GM12878 (cell line): ENCODE measurements at regions not wholly inside any gene's neighbourhood (a gene's known extent, or its start where the extent isn't known, plus 50 kb on each side); places are given as distances from the start of the nearest gene placed in this dataset.

ENCODE experiments used
- ATAC-seq: fragments of 200-7000 bp; cut with Tn5 transposase; 3 replicates; pipeline ENCODE4 v1.9.1; 2020; ENCODE audit warnings: mild to moderate bottlenecking, moderate library complexity
- BruUV-seq: library from RNA; stranded (reverse); fragments of 400-500 nt; replicated peaks from 2 replicates; lab custom pipeline; 2021; lab: Mats Ljungman, UMichigan
- CTCF ChIA-PET: fragments of 300-600 bp; sonication (Branson Sonifier 250); formaldehyde crosslinking; extraction: SDS; loops from one replicate; lab custom pipeline; 2021; ENCODE audit warnings: inconsistent platforms; lab: Yijun Ruan, JAX
- POLR2A ChIA-PET: fragments of 350-600 bp; formaldehyde crosslinking; extraction: SDS; loops from one replicate; lab custom pipeline; 2021; ENCODE audit warnings: inconsistent platforms; lab: Charles Lee
- RAD21 ChIA-PET: fragments of 300-600 bp; sonication (Branson Sonifier 250); formaldehyde crosslinking; loops from one replicate; lab custom pipeline; 2023; ENCODE audit warnings: antibody characterized with exemption; ENCODE audit not compliant: unreplicated experiment; lab: Charles Lee
- SMC1A ChIA-PET: fragments of 300-600 bp; sonication (Branson Sonifier 250); formaldehyde crosslinking; loops from one replicate; lab custom pipeline; 2023; ENCODE audit not compliant: unreplicated experiment, uncharacterized antibody; lab: Charles Lee
- DNase-seq: peaks from one replicate; pipeline ENCODE4 v3.0.0-alpha.2; 2011; ENCODE audit warnings: low read depth, low spot score
- FAIRE-seq: peaks from 3 replicates; lab custom pipeline; 2011; peaks lifted over from hg19 to GRCh38; lab: Jason Lieb, UNC
- H2AFZ ChIP-seq: 2 replicates; pipeline ENCODE4 v1.6.0; 2011; ENCODE audit warnings: low read depth, low read length, control low read depth; ENCODE audit not compliant: control insufficient read depth
- H3K27ac ChIP-seq: 2 replicates; pipeline ENCODE4 v1.5.1; 2011; ENCODE audit warnings: control low read depth; ENCODE audit not compliant: control insufficient read depth, insufficient read depth
- H3K27me3 ChIP-seq, 2 experiments: replicated peaks in 1 of 2; 2 replicates each; pipeline versions ENCODE4 v1.6.0 to v1.6.1; 2011; ENCODE audit warnings: low read length in 1 of 2; ENCODE audit not compliant: control insufficient read depth in 2 of 2, insufficient read depth in 2 of 2
- H3K36me3 ChIP-seq, 2 experiments: 2 replicates each; pipeline ENCODE4 v1.5.1; 2011; ENCODE audit warnings: low read length in 1 of 2; ENCODE audit not compliant: control insufficient read depth in 2 of 2, insufficient read depth in 2 of 2
- H3K4me1 ChIP-seq: 2 replicates; pipeline ENCODE4 v1.6.1; 2011; ENCODE audit warnings: mild to moderate bottlenecking, low read length, moderate library complexity, mixed read lengths; ENCODE audit not compliant: control insufficient read depth, insufficient read depth
- H3K4me2 ChIP-seq: 2 replicates; pipeline ENCODE4 v1.6.0; 2011; ENCODE audit warnings: control low read depth; ENCODE audit not compliant: control insufficient read depth, insufficient read depth
- H3K4me3 ChIP-seq: fragments of 200-600 bp; sonication (generic); 2 replicates; pipeline ENCODE4 v1.5.1; 2016
- H3K79me2 ChIP-seq: 2 replicates; pipeline ENCODE4 v1.6.0; 2011; ENCODE audit warnings: low read length; ENCODE audit not compliant: control insufficient read depth, insufficient read depth
- H3K9ac ChIP-seq: 2 replicates; pipeline ENCODE4 v1.8.0; 2011; ENCODE audit warnings: low read length, control low read depth, mixed read lengths; ENCODE audit not compliant: control insufficient read depth, insufficient read depth
- H3K9me3 ChIP-seq: replicated peaks from 3 replicates; pipeline ENCODE4 v1.5.1; 2011; ENCODE audit warnings: mild to moderate bottlenecking, low read length; ENCODE audit not compliant: control insufficient read depth, insufficient read depth
- H4K20me1 ChIP-seq: 2 replicates; pipeline ENCODE4 v1.6.0; 2011; ENCODE audit not compliant: control insufficient read depth, insufficient read depth
- BACH1 ChIP-seq: fragments of 450-650 bp; IDR thresholded peaks from 2 replicates; pipeline ENCODE4 v1.6.1; 2017; ENCODE audit warnings: mild to moderate bottlenecking, borderline replicate concordance
- CHD1 ChIP-seq: IDR thresholded peaks from 2 replicates; pipeline ENCODE4 v1.6.1; 2012; ENCODE audit warnings: low read depth, low read length, improper control_type of control experiment
- ESRRA ChIP-seq: IDR thresholded peaks from 2 replicates; pipeline ENCODE4 v1.6.1; 2012; ENCODE audit warnings: mild to moderate bottlenecking, low read length, improper control_type of control experiment
- JUNB ChIP-seq: IDR thresholded peaks from 2 replicates; pipeline ENCODE4 v1.6.1; 2016; ENCODE audit warnings: antibody characterized with exemption, mild to moderate bottlenecking
- NR2C1 ChIP-seq: fragments of 450-650 bp; IDR thresholded peaks from 2 replicates; pipeline ENCODE4 v1.6.1; 2017; ENCODE audit warnings: antibody characterized with exemption, mild to moderate bottlenecking, moderate library complexity
- SMAD1 ChIP-seq: fragments of 450-650 bp; IDR thresholded peaks from 2 replicates; pipeline ENCODE4 v1.6.1; 2018; ENCODE audit warnings: mild to moderate bottlenecking, low read depth; ENCODE audit not compliant: partially characterized antibody
- SREBF2 ChIP-seq: IDR thresholded peaks from 2 replicates; pipeline ENCODE4 v1.6.1; 2012; ENCODE audit warnings: mild to moderate bottlenecking, low read length
- ZZZ3 ChIP-seq: IDR thresholded peaks from 2 replicates; pipeline ENCODE4 v1.6.1; 2011; ENCODE audit warnings: low read depth; ENCODE audit not compliant: control insufficient read depth, insufficient read length
- WGBS: methylation state at CpG from one replicate; pipeline ENCODE4 v1.1.6; 2016; ENCODE audit warnings: low lambda C conversion rate; ENCODE audit not compliant: insufficient replicate concordance, insufficient coverage; ENCODE audit errors: missing lambda C conversion rate; 5-methylcytosine and 5-hydroxymethylcytosine counted together
- in situ Hi-C: fragments of 300-500 bp; cut with MboI; formaldehyde crosslinking; loops from 9 replicates; pipeline ENCODE4 v1.14.3; 2018; ENCODE audit warnings: mixed read lengths
- intact Hi-C: fragments of 100-400 bp; cut with micrococcal nuclease; formaldehyde crosslinking; loops from one replicate; pipeline ENCODE4 v1.14.2; 2022; ENCODE audit not compliant: unreplicated experiment
- TF ChIP-seq, protein P1 (sequence below): IDR thresholded peaks from 2 replicates; pipeline ENCODE4 v1.6.1; 2012; ENCODE audit warnings: low read depth, low read length, improper control_type of control experiment
- TF ChIP-seq, protein P2 (sequence below): fragments of 450-650 bp; IDR thresholded peaks from 2 replicates; pipeline ENCODE4 v1.6.1; 2017; ENCODE audit warnings: low read depth, mild to moderate bottlenecking, moderate library complexity
- TF ChIP-seq, protein P3 (sequence below): fragments of 450-650 bp; formaldehyde crosslinking; IDR thresholded peaks from 2 replicates; pipeline ENCODE4 v1.5.0; 2022; ENCODE audit warnings: mild to moderate bottlenecking, missing genetic modification characterization
- TF ChIP-seq, protein P4 (sequence below): fragments of 450-650 bp; IDR thresholded peaks from 2 replicates; pipeline ENCODE4 v1.6.1; 2016; ENCODE audit warnings: mild to moderate bottlenecking

DNA sequence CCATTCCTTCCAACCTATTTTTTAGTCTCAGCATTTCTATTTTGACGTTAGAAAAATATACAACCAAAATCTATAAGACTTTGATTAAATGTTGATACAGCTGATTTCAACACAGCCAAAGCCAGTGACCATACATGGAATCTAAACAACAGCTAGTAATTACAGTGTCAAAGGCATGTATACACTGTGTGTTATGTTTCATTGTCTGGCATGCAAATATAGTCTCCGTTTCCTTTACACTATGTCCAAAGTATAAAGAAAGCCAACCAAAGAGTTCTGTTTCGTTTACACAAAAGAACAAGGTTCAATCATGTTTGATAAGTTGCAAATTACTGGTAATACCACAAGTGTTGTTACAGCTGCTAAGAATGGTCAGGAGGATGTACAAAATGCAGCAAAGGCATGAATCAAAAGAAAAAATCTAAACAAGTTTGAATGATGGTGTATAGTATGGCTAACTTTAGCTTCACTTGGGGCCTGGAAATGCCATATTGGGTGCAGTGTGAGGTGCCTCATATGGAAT, 268.3 kb upstream of the FERD3L start:
- in situ Hi-C loops (no loop called here), intact Hi-C loops (no loop called here)
- Histone ChIP-seq H3K4me3 (no peak overlapping the region), H3K27me3 (no peaks in the 10 kb centered on the region), H3K9ac (no peak overlapping the region), H3K4me1 (no peaks in the 10 kb centered on the region), H3K4me2 (no peak overlapping the region), H3K79me2 (no peaks in the 10 kb centered on the region), H3K9me3 (no peaks in the 10 kb centered on the region), H2AFZ (no peak overlapping the region), H3K27ac (no peak overlapping the region), H3K36me3 (no peaks in the 10 kb centered on the region), H4K20me1 (no peaks in the 10 kb centered on the region)
- WGBS, result 32% methylated on average over 3 of the region's 3 CpGs
- DNase-seq, result no peak
- ChIA-PET CTCF (interaction anchor here (1.3 kb wide), 1 partner anchor 10 kb away, joined by 4 read pairs; no protein-coding TSS in a partner anchor), SMC1A (no interaction called here), POLR2A (no interaction called here), RAD21 (no interaction called here)
- no peak for FAIRE-seq
- ATAC-seq, result no peak
- no TSS peak for BruUV-seq
- TF ChIP-seq, protein P1, sequence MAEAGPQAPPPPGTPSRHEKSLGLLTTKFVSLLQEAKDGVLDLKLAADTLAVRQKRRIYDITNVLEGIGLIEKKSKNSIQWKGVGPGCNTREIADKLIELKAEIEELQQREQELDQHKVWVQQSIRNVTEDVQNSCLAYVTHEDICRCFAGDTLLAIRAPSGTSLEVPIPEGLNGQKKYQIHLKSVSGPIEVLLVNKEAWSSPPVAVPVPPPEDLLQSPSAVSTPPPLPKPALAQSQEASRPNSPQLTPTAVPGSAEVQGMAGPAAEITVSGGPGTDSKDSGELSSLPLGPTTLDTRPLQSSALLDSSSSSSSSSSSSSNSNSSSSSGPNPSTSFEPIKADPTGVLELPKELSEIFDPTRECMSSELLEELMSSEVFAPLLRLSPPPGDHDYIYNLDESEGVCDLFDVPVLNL, result no peak
- no peak for TF ChIP-seq NR2C1
- TF ChIP-seq, protein P2, sequence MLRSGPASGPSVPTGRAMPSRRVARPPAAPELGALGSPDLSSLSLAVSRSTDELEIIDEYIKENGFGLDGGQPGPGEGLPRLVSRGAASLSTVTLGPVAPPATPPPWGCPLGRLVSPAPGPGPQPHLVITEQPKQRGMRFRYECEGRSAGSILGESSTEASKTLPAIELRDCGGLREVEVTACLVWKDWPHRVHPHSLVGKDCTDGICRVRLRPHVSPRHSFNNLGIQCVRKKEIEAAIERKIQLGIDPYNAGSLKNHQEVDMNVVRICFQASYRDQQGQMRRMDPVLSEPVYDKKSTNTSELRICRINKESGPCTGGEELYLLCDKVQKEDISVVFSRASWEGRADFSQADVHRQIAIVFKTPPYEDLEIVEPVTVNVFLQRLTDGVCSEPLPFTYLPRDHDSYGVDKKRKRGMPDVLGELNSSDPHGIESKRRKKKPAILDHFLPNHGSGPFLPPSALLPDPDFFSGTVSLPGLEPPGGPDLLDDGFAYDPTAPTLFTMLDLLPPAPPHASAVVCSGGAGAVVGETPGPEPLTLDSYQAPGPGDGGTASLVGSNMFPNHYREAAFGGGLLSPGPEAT, result no peak
- TF ChIP-seq SMAD1, result no peak
- no peak for TF ChIP-seq CHD1
- TF ChIP-seq ZZZ3, result no peak
- no peak for TF ChIP-seq JUNB
- no peak for TF ChIP-seq BACH1
- no peak for TF ChIP-seq ESRRA
- no peak for TF ChIP-seq SREBF2
- TF ChIP-seq, protein P3, sequence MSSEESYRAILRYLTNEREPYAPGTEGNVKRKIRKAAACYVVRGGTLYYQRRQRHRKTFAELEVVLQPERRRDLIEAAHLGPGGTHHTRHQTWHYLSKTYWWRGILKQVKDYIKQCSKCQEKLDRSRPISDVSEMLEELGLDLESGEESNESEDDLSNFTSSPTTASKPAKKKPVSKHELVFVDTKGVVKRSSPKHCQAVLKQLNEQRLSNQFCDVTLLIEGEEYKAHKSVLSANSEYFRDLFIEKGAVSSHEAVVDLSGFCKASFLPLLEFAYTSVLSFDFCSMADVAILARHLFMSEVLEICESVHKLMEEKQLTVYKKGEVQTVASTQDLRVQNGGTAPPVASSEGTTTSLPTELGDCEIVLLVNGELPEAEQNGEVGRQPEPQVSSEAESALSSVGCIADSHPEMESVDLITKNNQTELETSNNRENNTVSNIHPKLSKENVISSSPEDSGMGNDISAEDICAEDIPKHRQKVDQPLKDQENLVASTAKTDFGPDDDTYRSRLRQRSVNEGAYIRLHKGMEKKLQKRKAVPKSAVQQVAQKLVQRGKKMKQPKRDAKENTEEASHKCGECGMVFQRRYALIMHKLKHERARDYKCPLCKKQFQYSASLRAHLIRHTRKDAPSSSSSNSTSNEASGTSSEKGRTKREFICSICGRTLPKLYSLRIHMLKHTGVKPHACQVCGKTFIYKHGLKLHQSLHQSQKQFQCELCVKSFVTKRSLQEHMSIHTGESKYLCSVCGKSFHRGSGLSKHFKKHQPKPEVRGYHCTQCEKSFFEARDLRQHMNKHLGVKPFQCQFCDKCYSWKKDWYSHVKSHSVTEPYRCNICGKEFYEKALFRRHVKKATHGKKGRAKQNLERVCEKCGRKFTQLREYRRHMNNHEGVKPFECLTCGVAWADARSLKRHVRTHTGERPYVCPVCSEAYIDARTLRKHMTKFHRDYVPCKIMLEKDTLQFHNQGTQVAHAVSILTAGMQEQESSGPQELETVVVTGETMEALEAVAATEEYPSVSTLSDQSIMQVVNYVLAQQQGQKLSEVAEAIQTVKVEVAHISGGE, result no peak
- TF ChIP-seq, protein P4, sequence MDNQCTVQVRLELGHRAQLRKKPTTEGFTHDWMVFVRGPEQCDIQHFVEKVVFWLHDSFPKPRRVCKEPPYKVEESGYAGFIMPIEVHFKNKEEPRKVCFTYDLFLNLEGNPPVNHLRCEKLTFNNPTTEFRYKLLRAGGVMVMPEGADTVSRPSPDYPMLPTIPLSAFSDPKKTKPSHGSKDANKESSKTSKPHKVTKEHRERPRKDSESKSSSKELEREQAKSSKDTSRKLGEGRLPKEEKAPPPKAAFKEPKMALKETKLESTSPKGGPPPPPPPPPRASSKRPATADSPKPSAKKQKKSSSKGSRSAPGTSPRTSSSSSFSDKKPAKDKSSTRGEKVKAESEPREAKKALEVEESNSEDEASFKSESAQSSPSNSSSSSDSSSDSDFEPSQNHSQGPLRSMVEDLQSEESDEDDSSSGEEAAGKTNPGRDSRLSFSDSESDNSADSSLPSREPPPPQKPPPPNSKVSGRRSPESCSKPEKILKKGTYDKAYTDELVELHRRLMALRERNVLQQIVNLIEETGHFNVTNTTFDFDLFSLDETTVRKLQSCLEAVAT, result no peak
